ENCODE measurements at regions not wholly inside any gene's neighbourhood (a gene's known extent, or its start where the extent isn't known, plus 50 kb on each side); places are given as distances from the start of the nearest gene placed in this dataset.

DNA sequence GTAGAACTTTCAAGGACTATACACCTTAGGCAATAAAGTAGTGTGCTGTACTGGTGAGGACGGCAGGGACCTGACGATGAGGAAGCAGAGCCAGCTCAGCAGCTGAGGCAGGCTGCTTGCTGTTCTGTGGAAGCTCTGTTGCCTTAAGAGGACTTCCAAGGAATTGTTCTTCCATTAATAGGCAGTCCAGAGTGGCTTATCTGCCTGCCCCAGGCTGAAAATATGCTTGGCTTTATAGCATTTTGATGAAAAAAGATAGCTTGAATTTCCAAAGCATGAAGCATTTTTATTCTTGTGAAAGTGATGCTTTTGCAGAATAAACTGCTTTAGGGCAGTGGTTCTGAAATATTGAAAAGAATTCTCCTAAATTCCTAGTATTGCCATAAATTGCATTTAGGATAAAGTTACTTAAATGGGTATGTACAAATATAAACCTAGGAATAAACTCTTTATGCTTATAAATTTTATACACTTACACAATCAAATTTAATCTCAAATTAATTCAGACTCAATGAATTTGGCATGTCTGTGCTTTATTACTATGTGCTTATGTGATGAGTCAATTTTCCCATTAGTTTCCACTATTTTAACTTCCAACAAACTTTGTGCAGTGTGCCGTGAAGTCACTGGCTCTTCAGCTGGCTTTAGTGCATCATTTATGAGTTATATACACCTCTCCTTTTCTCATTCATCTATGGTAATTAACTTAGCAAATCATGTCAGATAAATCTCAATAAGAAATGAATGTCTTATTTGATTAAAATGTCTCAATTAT, 231.0 kb upstream of the RASGRP1 start:
- TF ChIP-seq, protein P1, sequence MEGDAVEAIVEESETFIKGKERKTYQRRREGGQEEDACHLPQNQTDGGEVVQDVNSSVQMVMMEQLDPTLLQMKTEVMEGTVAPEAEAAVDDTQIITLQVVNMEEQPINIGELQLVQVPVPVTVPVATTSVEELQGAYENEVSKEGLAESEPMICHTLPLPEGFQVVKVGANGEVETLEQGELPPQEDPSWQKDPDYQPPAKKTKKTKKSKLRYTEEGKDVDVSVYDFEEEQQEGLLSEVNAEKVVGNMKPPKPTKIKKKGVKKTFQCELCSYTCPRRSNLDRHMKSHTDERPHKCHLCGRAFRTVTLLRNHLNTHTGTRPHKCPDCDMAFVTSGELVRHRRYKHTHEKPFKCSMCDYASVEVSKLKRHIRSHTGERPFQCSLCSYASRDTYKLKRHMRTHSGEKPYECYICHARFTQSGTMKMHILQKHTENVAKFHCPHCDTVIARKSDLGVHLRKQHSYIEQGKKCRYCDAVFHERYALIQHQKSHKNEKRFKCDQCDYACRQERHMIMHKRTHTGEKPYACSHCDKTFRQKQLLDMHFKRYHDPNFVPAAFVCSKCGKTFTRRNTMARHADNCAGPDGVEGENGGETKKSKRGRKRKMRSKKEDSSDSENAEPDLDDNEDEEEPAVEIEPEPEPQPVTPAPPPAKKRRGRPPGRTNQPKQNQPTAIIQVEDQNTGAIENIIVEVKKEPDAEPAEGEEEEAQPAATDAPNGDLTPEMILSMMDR (IDR thresholded peaks at IDR 0.05) = no peak
- TF ChIP-seq POLR2AphosphoS5 (IDR thresholded peaks at IDR 0.05) (no peak), EP300 (IDR thresholded peaks at IDR 0.05) (no peak)
